ENCODE measurements at regions not wholly inside any gene's neighbourhood (a gene's known extent, or its start where the extent isn't known, plus 50 kb on each side); places are given as distances from the start of the nearest gene placed in this dataset.
"Not testable (repeated sequence)": the region's sequence is repeated elsewhere in the genome, so short reads cannot be mapped to it uniquely, and the experiment has no call there.

DNA sequence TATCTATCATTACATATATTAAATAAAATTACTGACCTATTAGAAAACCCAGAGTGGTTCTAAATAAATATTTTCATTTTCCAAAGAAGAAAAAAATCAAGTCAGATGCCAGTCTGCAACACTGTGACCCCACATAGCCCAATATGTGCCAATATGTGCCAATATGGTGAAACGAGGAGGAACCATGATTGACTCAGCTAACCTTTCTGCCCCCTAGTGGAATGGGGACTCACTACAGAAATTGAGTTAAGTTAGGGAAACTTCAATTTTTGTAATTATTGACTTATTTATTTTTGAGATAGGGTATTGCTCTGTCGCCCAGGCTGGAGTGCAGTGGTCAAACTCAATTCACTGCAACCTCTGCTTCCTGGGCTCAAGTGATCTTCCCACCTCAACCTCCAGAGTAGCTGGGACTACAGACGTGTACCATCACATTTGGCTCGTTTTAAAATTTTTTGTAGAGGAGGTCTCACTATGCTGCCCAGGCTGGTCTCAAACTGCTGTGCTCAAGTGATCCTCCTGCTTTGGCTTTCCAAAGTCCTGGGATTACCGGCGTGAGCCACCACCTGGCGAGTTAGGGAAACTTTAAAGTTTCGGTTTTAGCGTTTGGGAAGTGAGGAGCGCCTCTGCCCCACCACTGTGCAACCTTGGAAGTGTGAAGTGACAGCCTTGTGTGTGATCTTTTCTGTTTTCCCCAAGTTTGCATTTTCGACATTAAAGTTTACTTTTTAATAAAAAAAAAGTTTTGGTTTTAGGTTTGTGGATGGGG, 116.8 kb upstream of the SHISA3 start:
- no peaks in the 10 kb centered on the region for H3K27me3 ChIP-seq (ENCODE audit: control insufficient read depth, insufficient read depth, low read length)
- FAIRE-seq (no peak), DNase-seq (ENCODE audit: low read depth) (peak; percentile 24)
- TF ChIP-seq, protein P1, sequence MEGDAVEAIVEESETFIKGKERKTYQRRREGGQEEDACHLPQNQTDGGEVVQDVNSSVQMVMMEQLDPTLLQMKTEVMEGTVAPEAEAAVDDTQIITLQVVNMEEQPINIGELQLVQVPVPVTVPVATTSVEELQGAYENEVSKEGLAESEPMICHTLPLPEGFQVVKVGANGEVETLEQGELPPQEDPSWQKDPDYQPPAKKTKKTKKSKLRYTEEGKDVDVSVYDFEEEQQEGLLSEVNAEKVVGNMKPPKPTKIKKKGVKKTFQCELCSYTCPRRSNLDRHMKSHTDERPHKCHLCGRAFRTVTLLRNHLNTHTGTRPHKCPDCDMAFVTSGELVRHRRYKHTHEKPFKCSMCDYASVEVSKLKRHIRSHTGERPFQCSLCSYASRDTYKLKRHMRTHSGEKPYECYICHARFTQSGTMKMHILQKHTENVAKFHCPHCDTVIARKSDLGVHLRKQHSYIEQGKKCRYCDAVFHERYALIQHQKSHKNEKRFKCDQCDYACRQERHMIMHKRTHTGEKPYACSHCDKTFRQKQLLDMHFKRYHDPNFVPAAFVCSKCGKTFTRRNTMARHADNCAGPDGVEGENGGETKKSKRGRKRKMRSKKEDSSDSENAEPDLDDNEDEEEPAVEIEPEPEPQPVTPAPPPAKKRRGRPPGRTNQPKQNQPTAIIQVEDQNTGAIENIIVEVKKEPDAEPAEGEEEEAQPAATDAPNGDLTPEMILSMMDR (IDR thresholded peaks at IDR 0.05; ENCODE audit: insufficient read depth, low read length, severe bottlenecking), result peak; percentile 54
- no peaks in the 10 kb centered on the region for H3K36me3 ChIP-seq (ENCODE audit: control insufficient read depth, insufficient read depth, low read length)
- H3K4me3 ChIP-seq (ENCODE audit: low read depth, low read length), result no peak overlapping the region

DNA sequence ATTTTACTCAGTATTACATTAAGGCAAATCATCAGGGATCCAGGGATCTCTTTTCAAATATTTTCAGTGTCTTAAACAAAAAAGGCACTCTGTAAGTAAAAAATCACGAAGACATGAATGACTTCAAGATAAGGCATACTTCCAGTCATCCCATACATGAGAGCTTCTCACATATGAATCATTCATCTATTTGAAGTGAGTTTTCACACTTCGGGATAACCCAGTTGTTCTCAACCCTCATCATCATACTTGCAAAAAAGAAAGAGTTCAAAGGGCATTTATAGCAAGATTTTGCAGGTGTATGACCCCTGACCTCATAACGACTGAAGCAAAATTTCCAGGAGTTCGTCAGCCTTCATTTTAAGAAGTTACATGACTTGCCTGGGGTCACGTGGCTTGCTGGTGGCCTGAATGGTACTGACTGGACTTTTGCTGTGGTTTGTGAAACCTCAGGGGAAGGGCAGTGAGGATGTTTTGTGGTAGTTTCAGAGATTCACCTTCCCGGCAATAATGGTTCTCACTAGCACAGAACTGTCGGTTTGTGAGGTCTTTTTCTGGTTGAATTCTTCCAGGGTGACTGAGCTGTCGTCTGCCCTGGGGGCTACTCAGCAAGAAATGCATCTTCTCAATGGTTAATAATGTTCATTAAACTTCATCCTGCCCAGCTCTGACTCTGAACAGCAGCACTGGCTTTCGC, 115.8 kb upstream of the SHISA3 start:
- no peak for DNase-seq (ENCODE audit: low read depth)
- Histone ChIP-seq H3K4me3 (ENCODE audit: low read depth, low read length) (no peak overlapping the region), H3K36me3 (ENCODE audit: control insufficient read depth, insufficient read depth, low read length) (no peaks in the 10 kb centered on the region), H3K27me3 (ENCODE audit: control insufficient read depth, insufficient read depth, low read length) (no peaks in the 10 kb centered on the region)
- TF ChIP-seq, protein P1 (IDR thresholded peaks at IDR 0.05; ENCODE audit: insufficient read depth, low read length, severe bottlenecking), result no peak
- no peak for FAIRE-seq

DNA sequence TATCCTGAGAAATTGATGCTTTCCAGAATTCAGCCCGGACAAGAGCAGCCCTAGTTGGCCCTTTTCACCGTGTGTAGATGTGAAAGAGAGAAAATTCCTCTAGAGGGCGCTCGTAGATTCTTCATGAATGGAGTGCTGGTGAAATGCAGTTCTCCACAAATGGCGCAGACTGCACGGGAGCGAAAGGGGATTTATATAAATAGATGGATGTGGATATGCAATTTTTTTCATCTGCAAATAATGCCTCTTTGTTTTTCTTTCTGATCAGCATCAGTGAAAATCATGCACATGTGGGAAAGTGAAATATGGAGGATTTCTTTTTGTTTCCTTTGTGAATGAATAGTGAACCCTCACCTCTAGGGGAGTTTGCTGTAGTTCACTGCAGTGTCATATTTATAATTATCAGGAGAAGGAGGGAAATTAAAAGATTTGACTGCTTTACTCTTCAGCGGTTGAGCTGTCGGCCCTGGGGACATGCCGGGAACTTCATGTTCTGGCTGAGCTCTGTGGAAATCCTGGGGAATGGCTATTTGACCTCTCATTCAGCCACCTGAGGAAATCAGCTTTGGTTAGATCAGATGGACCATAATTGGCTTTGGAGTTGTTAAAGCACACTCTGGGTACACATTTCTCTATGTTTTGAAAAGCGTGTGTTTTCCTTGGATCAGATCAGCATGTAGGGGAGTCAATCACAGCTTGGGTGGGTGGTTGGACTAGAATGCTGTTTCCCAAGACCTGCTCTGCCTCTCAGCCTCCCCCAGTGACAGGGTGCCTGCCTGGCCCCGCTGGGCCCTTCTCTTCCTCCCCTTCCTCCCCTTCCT, 115.0 kb upstream of the SHISA3 start:
- TF ChIP-seq, protein P1 (IDR thresholded peaks at IDR 0.05; ENCODE audit: insufficient read depth, low read length, severe bottlenecking), result peak; percentile 62
- Histone ChIP-seq H3K27me3 (ENCODE audit: control insufficient read depth, insufficient read depth, low read length) (no peaks in the 10 kb centered on the region), H3K4me3 (ENCODE audit: low read depth, low read length) (no peak overlapping the region), H3K36me3 (ENCODE audit: control insufficient read depth, insufficient read depth, low read length) (no peaks in the 10 kb centered on the region)
- peak; percentile 55 for DNase-seq (ENCODE audit: low read depth)
- no peak for FAIRE-seq

DNA sequence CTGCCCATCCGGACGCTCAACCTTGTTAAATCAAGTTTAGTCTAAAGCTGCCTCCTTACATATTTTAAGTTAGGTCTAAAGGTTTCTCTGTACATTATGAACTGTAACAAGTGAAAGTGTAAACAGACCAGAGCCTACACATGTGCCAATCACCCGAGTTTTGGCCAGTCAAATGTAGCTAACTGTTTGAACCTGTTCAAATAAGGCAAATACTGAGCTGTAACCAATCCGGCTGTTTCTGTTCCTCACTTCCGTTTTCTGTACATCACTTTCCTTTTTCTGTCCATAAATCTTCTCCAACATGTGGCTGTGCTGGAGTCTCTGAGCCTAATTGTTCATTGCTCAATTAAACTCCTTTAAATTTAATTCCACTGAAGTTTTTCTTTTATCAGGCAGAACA, 113.3 kb upstream of the SHISA3 start:
- DNase-seq (ENCODE audit: low read depth), result no peak
- H3K4me3 ChIP-seq (ENCODE audit: low read depth, low read length), result no peak overlapping the region
- FAIRE-seq, result no peak
- TF ChIP-seq, protein P1 (IDR thresholded peaks at IDR 0.05; ENCODE audit: insufficient read depth, low read length, severe bottlenecking), result no peak
- no peaks in the 10 kb centered on the region for H3K27me3 ChIP-seq (ENCODE audit: control insufficient read depth, insufficient read depth, low read length)
- no peaks in the 10 kb centered on the region for H3K36me3 ChIP-seq (ENCODE audit: control insufficient read depth, insufficient read depth, low read length)

DNA sequence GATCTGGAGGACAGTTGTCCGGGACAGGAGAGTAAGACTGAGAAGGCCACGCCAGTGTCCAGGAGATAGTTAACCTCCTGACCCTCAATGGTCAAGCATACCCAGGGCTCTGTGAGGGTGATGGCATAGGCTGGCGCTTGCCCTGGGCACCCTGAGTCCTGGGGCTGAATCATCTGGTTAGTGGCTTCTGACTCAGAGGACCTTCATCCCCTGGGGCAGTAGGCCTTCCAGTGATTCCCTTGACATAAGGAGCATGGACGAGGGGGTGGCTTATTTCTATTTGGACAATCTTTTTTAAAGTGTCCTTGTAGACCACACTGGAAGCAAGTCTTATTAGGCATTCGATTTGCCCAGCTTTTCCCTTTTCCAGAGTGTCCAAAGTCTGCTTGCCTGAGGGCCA, 108.4 kb upstream of the SHISA3 start:
- FAIRE-seq; H3K36me3 ChIP-seq (ENCODE audit: control insufficient read depth, insufficient read depth, low read length); H3K4me3 ChIP-seq (ENCODE audit: low read depth, low read length); H3K27me3 ChIP-seq (ENCODE audit: control insufficient read depth, insufficient read depth, low read length); DNase-seq (ENCODE audit: low read depth): not testable (repeated sequence)

DNA sequence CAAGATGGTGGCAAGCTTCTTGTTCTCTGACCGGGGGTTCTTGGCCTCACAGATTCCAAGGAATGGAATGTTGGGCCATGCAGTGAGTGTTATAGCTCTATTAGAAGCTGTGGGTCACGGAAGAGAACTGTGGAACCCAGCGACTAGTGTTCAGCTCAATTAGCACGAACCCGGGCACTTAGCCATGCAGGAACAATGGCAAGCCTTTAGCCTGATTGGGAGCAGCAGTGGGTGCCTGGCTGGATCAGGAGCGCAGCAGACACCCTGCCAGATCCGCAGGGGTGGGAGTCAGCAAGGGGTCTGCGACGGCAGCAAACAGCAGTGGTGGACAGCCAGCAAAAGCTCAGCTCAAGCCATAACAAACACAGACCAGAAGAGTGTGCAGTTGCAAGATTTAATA, 105.1 kb upstream of the SHISA3 start:
- not testable (repeated sequence) for H3K36me3 ChIP-seq (ENCODE audit: control insufficient read depth, insufficient read depth, low read length); H3K27me3 ChIP-seq (ENCODE audit: control insufficient read depth, insufficient read depth, low read length); H3K4me3 ChIP-seq (ENCODE audit: low read depth, low read length); DNase-seq (ENCODE audit: low read depth)
- FAIRE-seq, result peak; percentile 43
